NCI-H446 treated with DMSO at 0.1 percent for 48 hours (cell line): ENCODE measurements at regions not wholly inside any gene's neighbourhood (a gene's known extent, or its start where the extent isn't known, plus 50 kb on each side); places are given as distances from the start of the nearest gene placed in this dataset.
"Not testable (repeated sequence)": the region's sequence is repeated elsewhere in the genome, so short reads cannot be mapped to it uniquely, and the experiment has no call there.

ENCODE experiments used
- DNase-seq: peaks from one replicate; lab custom pipeline; 2025; lab: John Stamatoyannopoulos, UW

- no peak for DNase-seq
Observed at GRCh38 chrX:111041018-111041462, 55.0 kb upstream of the PAK3 start.

DNA sequence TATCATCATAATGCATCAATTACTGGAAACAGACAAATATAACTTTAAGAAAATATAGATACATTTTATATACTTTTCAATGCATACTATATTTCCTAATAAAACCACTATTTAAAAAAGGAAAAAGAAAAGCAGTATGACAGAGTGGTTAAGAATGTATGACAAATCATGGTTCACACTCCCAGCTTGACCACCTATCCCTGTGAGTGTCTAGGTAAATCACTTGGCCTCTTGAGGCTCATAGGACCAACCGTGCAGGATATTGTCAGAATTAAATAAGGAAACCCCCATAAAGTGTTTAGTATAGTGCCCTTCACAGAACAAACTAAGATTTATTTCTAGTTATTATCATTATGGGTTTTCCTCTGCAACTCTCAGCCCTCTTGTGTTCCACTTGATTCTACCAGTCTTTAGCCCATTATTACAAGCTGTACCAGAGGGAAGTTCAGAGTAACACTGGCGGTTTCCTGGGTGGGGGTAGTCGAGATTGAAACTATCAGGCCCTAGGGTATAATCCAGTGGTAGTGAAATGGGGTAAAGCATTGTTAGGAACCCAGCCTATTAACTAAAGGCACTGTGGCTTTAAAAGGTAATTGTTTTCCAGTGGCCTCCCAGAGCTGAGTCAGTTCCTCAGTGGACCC lies 55.5 kb upstream of the PAK3 start:
- no peak for DNase-seq

- no peak for DNase-seq
Observed at GRCh38 chrX:111039606-111040005, 56.4 kb upstream of the PAK3 start.

- DNase-seq, result no peak
Observed at GRCh38 chrX:111035991-111036390, 60.0 kb upstream of the PAK3 start.

DNA sequence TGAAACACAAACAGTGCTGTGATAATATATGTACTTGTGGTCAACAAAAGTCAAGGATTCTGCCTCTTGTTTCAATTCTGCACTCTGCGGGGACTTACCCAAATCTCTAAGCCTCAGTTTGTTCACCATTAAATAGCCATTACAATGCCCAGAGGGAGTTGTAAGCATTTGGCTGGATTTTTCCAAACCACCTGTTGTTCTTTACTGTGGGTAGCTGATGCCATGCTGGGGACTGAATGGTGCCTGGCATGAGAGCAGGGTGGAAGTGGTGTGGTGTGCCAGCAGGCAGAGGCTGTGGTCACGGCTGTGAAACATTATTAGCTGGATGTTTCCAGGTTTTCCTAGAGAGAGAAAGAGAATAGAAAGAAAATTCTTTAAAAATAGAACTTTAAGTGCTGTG lies 60.7 kb upstream of the PAK3 start:
- no peak for DNase-seq

GRCh38 chrX:111022998-111023397 lies 73.0 kb upstream of the PAK3 start:
- DNase-seq, result not testable (repeated sequence)

GRCh38 chrX:111020283-111020682 lies 75.7 kb upstream of the PAK3 start:
- no peak for DNase-seq

- no peak for DNase-seq
Observed at GRCh38 chrX:111013778-111014455, 82.1 kb upstream of the PAK3 start.

- DNase-seq, result no peak
Observed at GRCh38 chrX:111010111-111010510, 85.9 kb upstream of the PAK3 start.

GRCh38 chrX:111009256-111009655 lies 86.7 kb upstream of the PAK3 start:
- no peak for DNase-seq

DNA sequence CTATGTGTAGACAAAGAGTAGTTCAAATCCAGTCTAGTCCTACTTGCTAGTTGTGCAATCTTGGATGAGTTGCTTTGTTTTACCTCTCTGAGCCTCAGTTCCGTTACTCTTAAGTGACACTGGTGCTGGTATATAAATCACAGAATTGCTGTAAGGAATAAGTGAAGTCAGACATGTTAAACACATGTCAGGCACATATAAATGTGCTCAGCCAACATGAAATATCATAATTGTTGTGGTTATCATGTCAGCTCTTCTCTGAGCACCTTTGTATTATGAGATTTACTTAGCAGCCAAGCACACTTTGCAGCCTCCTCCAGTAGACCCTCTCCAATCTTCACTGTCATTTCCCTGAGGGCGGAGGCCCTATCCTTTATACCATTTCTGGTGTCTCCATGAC lies 87.9 kb upstream of the PAK3 start:
- DNase-seq, result no peak

GRCh38 chrX:111007238-111007637 lies 88.8 kb upstream of the PAK3 start:
- no peak for DNase-seq

DNA sequence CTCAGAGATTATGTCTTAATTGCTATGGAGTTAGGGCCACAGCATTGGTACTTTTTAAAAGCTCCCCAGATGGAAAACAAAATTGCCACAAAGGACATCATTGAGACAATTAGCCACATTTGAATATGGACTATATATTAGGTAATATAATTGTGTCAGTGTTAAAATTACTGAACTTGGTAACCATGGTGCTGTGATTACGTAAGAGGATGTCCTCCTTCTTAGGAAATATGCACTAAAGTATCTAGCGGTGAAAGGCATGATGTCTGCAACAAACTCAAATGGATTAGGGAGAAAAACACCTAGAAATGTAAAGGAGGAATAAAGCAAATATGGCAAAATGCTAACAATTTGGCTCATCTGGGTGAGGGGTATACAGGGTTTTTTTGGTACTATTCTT lies 89.9 kb upstream of the PAK3 start:
- no peak for DNase-seq

- no peak for DNase-seq
Observed at GRCh38 chrX:111005166-111005565, 90.8 kb upstream of the PAK3 start.

GRCh38 chrX:111003118-111003517 lies 92.9 kb upstream of the PAK3 start:
- DNase-seq, result no peak

- no peak for DNase-seq
Observed at GRCh38 chrX:110992611-110993010, 103.4 kb upstream of the PAK3 start.

DNA sequence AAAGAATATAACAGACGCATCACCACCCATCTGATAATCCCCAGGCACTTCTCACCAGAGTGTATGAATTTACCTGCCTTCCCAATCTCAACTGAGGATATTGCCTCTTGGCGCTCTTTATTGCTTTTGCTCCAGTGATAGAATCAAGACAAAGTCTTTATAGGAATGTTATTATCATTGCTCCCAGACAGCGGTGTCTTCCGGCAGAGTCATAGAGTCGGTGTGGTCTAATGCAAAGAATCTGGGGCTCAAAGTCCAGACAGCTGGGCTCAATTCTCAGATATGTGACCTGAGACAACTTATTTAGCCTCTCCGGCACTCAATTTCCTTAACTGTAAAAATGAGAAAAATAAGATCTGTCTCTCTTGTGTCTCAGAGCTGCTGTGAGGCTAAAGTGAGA lies 106.1 kb upstream of the PAK3 start:
- no peak for DNase-seq

GRCh38 chrX:110989447-110989846 lies 106.5 kb upstream of the PAK3 start:
- no peak for DNase-seq

GRCh38 chrX:110987292-110987691 lies 108.7 kb upstream of the PAK3 start:
- DNase-seq, result no peak

- DNase-seq, result no peak
Observed at GRCh38 chrX:110985470-110985869, 110.5 kb upstream of the PAK3 start.

GRCh38 chrX:110983024-110983423 lies 113.0 kb upstream of the PAK3 start:
- no peak for DNase-seq

- no peak for DNase-seq
Observed at GRCh38 chrX:110966839-110967238, 129.2 kb upstream of the PAK3 start.

- no peak for DNase-seq
Observed at GRCh38 chrX:110966091-110966454, 129.9 kb upstream of the PAK3 start.
